SK-N-SH (cell line): ENCODE measurements at regions not wholly inside any gene's neighbourhood (a gene's known extent, or its start where the extent isn't known, plus 50 kb on each side); places are given as distances from the start of the nearest gene placed in this dataset.

Source experiments
- CTCF ChIA-PET: fragments of 300-600, 350-600 bp; formaldehyde crosslinking; extraction: SDS; loops from one replicate; lab custom pipeline; 2021; lab: Yijun Ruan, JAX
- POLR2A ChIA-PET: fragments of 350-600 bp; sonication (Branson Sonifier 250); formaldehyde crosslinking; extraction: SDS; loops from one replicate; lab custom pipeline; 2020; ENCODE audit warnings: antibody characterized with exemption, inconsistent platforms; lab: Yijun Ruan, JAX
- DNase-seq: peaks from one replicate; pipeline ENCODE4 v3.0.0; 2012
- H2AFZ ChIP-seq: fragments of 200-600 bp; sonication (generic); 2 replicates; pipeline ENCODE4 v1.8.1; 2016; ENCODE audit warnings: antibody characterized with exemption, mild to moderate bottlenecking, low read depth
- H3F3A ChIP-seq: fragments of 200-600 bp; sonication (generic); replicated peaks from 2 replicates; pipeline ENCODE3; 2016; ENCODE audit warnings: antibody characterized with exemption, mild to moderate bottlenecking; ENCODE audit not compliant: insufficient read depth
- H3K27ac ChIP-seq, 2 experiments: fragments of 200-500 bp in 1 of 2; fragments of 200-600 bp in 1 of 2; sonication (Bioruptor generic) in 1 of 2; sonication (generic), shearing (Covaris generic) in 1 of 2; 2 replicates each; pipeline versions ENCODE4 v1.5.1 to v1.6.1; 2014 to 2016; ENCODE audit warnings: low read depth in 2 of 2, inconsistent platforms in 1 of 2, low read length in 1 of 2, mild to moderate bottlenecking in 1 of 2, mixed read lengths in 1 of 2
- H3K27me3 ChIP-seq: fragments of 200-600 bp; sonication (generic), shearing (Covaris generic); 2 replicates; pipeline ENCODE4 v1.6.1; 2016; ENCODE audit warnings: mixed run types; ENCODE audit not compliant: insufficient read depth
- H3K36me3 ChIP-seq, 2 experiments: fragments of 200-500 bp in 1 of 2; fragments of 200-600 bp in 1 of 2; sonication (Bioruptor generic) in 1 of 2; sonication (generic) in 1 of 2; replicated peaks in 1 of 2; 2 replicates each; pipeline versions ENCODE3 to v1.5.1; 2014 to 2016; ENCODE audit warnings: low read length in 1 of 2, mild to moderate bottlenecking in 1 of 2; ENCODE audit not compliant: insufficient read depth in 2 of 2, control insufficient read depth in 1 of 2
- H3K4me1 ChIP-seq, 2 experiments: fragments of 200-500 bp in 1 of 2; fragments of 200-600 bp in 1 of 2; sonication (Bioruptor generic) in 1 of 2; sonication (generic), shearing (Covaris generic) in 1 of 2; 2 replicates each; pipeline versions ENCODE4 v1.5.1 to v1.6.1; 2014 to 2016; ENCODE audit warnings: low read depth in 1 of 2, low read length in 1 of 2, mixed run types in 1 of 2; ENCODE audit not compliant: insufficient read depth in 2 of 2, control insufficient read depth in 1 of 2
- H3K4me2 ChIP-seq: fragments of 200-600 bp; sonication (generic), shearing (Covaris generic); 2 replicates; pipeline ENCODE4 v1.6.1; 2017; ENCODE audit warnings: mixed run types
- H3K4me3 ChIP-seq, 2 experiments: fragments of 200-500 bp in 1 of 2; fragments of 200-600 bp in 1 of 2; sonication (Bioruptor generic) in 1 of 2; sonication (generic), shearing (Covaris generic) in 1 of 2; 2 replicates each; pipeline versions ENCODE4 v1.5.1 to v1.8.1; 2014 to 2016; ENCODE audit warnings: low read depth in 2 of 2, inconsistent platforms in 1 of 2, low read length in 1 of 2, mild to moderate bottlenecking in 1 of 2, mixed read lengths in 1 of 2, moderate library complexity in 1 of 2
- H3K79me2 ChIP-seq: fragments of 200-600 bp; sonication (generic); 2 replicates; pipeline ENCODE4 v1.8.1; 2017; ENCODE audit warnings: mild to moderate bottlenecking; ENCODE audit not compliant: insufficient read depth
- H3K9ac ChIP-seq: fragments of 200-600 bp; sonication (generic); 2 replicates; pipeline ENCODE4 v1.6.1; 2017; ENCODE audit warnings: mixed run types
- H3K9me2 ChIP-seq: fragments of 200-600 bp; sonication (generic); 2 replicates; pipeline ENCODE4 v1.6.1; 2017; ENCODE audit warnings: mixed run types
- H3K9me3 ChIP-seq: fragments of 200-600 bp; sonication (generic); 2 replicates; pipeline ENCODE4 v1.6.1; 2017; ENCODE audit warnings: mixed run types, mild to moderate bottlenecking, moderate library complexity
- H4K20me1 ChIP-seq: fragments of 200-600 bp; sonication (generic); 2 replicates; pipeline ENCODE4 v1.6.1; 2017; ENCODE audit warnings: mild to moderate bottlenecking, mixed run types; ENCODE audit not compliant: insufficient read depth
- EP300 ChIP-seq, 2 experiments: IDR thresholded peaks; 2 replicates each; pipeline versions ENCODE4 v1.4.0 to v1.6.1; 2012; ENCODE audit warnings: borderline replicate concordance in 1 of 2, low read depth in 1 of 2, low read length in 1 of 2
- FOSL2 ChIP-seq: IDR thresholded peaks from 2 replicates; pipeline ENCODE4 v1.4.0; 2012; ENCODE audit warnings: low read depth, mild to moderate bottlenecking, moderate library complexity, borderline replicate concordance
- FOXJ3 ChIP-seq: sonication (generic); formaldehyde crosslinking; IDR thresholded peaks from 2 replicates; pipeline ENCODE4 v1.5.1; 2020; ENCODE audit warnings: mild to moderate bottlenecking, missing genetic modification reagents
- JUND ChIP-seq: IDR thresholded peaks from 2 replicates; pipeline ENCODE4 v1.4.0; 2012
- MEF2A ChIP-seq: IDR thresholded peaks from 2 replicates; pipeline ENCODE4 v1.4.0; 2012; ENCODE audit warnings: low read depth, borderline replicate concordance
- MXI1 ChIP-seq: IDR thresholded peaks from 2 replicates; pipeline ENCODE4 v1.6.1; 2012; ENCODE audit warnings: mild to moderate bottlenecking, low read depth, low read length, improper control_type of control experiment
- NFIC ChIP-seq: IDR thresholded peaks from 2 replicates; pipeline ENCODE4 v1.4.0; 2012; ENCODE audit warnings: borderline replicate concordance
- NRF1 ChIP-seq: IDR thresholded peaks from 2 replicates; pipeline ENCODE4 v1.6.1; 2012; ENCODE audit warnings: low read depth, mild to moderate bottlenecking, low read length
- POLR2AphosphoS5 ChIP-seq: IDR thresholded peaks from 2 replicates; pipeline ENCODE4 v1.6.1; 2012; ENCODE audit warnings: low read depth, low read length
- TAF1 ChIP-seq: IDR thresholded peaks from 2 replicates; pipeline ENCODE4 v1.6.1; 2012; ENCODE audit warnings: low read depth, mild to moderate bottlenecking, low read length, moderate library complexity, borderline replicate concordance
- YY1 ChIP-seq: IDR thresholded peaks from 2 replicates; pipeline ENCODE4 v1.4.0; 2012; ENCODE audit warnings: low read depth, mild to moderate bottlenecking
- WGBS: methylation state at CpG from one replicate; pipeline ENCODE4 v1.1.6; 2017; ENCODE audit warnings: low lambda C conversion rate; 5-methylcytosine and 5-hydroxymethylcytosine counted together
- TF ChIP-seq, protein P1 (sequence below): IDR thresholded peaks from 2 replicates; pipeline ENCODE4; 2012
- TF ChIP-seq, protein P2 (sequence below): IDR thresholded peaks from 2 replicates; pipeline ENCODE4 v1.4.0; 2012; ENCODE audit warnings: low read depth, borderline replicate concordance
- TF ChIP-seq, protein P3 (sequence below): fragments of 150-350 bp; IDR thresholded peaks from 2 replicates; pipeline ENCODE4 v1.6.1; 2017; ENCODE audit warnings: antibody characterized with exemption, low read length, low read depth, borderline replicate concordance
- TF ChIP-seq, protein P4 (sequence below): fragments of 150-350 bp; IDR thresholded peaks from 2 replicates; pipeline ENCODE4 v1.6.1; 2016; ENCODE audit warnings: mild to moderate bottlenecking, low read depth, low read length
- TF ChIP-seq, protein P5 (sequence below): fragments of 200-600 bp; sonication (generic); IDR thresholded peaks from 2 replicates; pipeline ENCODE4 v1.6.1; 2017; ENCODE audit warnings: antibody characterized with exemption, mild to moderate bottlenecking, moderate library complexity

DNA sequence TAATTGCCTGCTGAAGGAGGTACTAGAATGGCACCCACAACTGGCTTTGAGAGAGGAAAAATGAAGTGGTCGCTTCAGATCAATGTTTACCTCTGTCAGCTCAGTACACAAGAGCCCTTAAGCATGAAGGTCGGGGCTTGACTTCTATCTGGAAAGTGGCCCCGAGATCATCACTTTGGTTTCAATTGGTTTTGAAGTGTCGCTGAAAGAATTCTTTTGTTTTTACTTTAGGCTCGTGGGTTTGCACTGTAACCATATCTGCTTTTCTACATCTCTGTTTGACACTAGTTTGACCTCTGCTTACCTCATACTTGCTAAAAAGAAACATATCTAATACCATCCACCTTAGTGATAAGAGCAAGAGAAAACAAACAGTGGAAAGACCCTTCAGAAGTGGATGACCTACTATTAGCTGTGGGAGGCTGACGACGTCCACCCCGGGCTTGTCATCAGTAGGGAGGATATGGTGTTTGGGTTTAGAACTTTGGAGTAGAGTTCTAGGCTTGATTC lies 361.8 kb downstream of the GATA3 start:
- no peak overlapping the region for H3K9ac ChIP-seq
- TF ChIP-seq NFIC (no peak), FOXJ3 (CRISPR knock-in tag) (no peak), TAF1 (no peak), POLR2AphosphoS5 (no peak), MXI1 (no peak), MEF2A (no peak), YY1 (no peak), JUND (no peak), EP300 (IDR thresholded peaks at IDR 0.05; ENCODE audit: borderline replicate concordance in 1 of 2, low read depth in 1 of 2, low read length in 1 of 2) (no peak), NRF1 (no peak), FOSL2 (no peak)
- TF ChIP-seq, protein P1, sequence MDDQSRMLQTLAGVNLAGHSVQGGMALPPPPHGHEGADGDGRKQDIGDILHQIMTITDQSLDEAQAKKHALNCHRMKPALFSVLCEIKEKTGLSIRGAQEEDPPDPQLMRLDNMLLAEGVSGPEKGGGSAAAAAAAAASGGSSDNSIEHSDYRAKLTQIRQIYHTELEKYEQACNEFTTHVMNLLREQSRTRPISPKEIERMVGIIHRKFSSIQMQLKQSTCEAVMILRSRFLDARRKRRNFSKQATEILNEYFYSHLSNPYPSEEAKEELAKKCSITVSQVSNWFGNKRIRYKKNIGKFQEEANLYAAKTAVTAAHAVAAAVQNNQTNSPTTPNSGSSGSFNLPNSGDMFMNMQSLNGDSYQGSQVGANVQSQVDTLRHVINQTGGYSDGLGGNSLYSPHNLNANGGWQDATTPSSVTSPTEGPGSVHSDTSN = no peak
- TF ChIP-seq, protein P2, sequence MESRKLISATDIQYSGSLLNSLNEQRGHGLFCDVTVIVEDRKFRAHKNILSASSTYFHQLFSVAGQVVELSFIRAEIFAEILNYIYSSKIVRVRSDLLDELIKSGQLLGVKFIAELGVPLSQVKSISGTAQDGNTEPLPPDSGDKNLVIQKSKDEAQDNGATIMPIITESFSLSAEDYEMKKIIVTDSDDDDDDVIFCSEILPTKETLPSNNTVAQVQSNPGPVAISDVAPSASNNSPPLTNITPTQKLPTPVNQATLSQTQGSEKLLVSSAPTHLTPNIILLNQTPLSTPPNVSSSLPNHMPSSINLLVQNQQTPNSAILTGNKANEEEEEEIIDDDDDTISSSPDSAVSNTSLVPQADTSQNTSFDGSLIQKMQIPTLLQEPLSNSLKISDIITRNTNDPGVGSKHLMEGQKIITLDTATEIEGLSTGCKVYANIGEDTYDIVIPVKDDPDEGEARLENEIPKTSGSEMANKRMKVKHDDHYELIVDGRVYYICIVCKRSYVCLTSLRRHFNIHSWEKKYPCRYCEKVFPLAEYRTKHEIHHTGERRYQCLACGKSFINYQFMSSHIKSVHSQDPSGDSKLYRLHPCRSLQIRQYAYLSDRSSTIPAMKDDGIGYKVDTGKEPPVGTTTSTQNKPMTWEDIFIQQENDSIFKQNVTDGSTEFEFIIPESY = no peak
- TF ChIP-seq, protein P3, sequence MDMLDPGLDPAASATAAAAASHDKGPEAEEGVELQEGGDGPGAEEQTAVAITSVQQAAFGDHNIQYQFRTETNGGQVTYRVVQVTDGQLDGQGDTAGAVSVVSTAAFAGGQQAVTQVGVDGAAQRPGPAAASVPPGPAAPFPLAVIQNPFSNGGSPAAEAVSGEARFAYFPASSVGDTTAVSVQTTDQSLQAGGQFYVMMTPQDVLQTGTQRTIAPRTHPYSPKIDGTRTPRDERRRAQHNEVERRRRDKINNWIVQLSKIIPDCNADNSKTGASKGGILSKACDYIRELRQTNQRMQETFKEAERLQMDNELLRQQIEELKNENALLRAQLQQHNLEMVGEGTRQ = no peak
- TF ChIP-seq, protein P4, sequence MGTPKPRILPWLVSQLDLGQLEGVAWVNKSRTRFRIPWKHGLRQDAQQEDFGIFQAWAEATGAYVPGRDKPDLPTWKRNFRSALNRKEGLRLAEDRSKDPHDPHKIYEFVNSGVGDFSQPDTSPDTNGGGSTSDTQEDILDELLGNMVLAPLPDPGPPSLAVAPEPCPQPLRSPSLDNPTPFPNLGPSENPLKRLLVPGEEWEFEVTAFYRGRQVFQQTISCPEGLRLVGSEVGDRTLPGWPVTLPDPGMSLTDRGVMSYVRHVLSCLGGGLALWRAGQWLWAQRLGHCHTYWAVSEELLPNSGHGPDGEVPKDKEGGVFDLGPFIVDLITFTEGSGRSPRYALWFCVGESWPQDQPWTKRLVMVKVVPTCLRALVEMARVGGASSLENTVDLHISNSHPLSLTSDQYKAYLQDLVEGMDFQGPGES = no peak
- TF ChIP-seq, protein P5, sequence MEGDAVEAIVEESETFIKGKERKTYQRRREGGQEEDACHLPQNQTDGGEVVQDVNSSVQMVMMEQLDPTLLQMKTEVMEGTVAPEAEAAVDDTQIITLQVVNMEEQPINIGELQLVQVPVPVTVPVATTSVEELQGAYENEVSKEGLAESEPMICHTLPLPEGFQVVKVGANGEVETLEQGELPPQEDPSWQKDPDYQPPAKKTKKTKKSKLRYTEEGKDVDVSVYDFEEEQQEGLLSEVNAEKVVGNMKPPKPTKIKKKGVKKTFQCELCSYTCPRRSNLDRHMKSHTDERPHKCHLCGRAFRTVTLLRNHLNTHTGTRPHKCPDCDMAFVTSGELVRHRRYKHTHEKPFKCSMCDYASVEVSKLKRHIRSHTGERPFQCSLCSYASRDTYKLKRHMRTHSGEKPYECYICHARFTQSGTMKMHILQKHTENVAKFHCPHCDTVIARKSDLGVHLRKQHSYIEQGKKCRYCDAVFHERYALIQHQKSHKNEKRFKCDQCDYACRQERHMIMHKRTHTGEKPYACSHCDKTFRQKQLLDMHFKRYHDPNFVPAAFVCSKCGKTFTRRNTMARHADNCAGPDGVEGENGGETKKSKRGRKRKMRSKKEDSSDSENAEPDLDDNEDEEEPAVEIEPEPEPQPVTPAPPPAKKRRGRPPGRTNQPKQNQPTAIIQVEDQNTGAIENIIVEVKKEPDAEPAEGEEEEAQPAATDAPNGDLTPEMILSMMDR = no peak
- H3K79me2 ChIP-seq = no peaks in the 10 kb centered on the region
- no peak overlapping the region for H3K4me3 ChIP-seq
- no peaks in the 10 kb centered on the region for H4K20me1 ChIP-seq
- 44% methylated on average over 8 of the region's 8 CpGs for WGBS
- CTCF ChIA-PET = interaction anchor here (0.9 to 1.0 kb wide), 2 partner anchors 12 to 29 kb away, joined by 3 to 4 read pairs; no protein-coding TSS in a partner anchor
- no peaks in the 10 kb centered on the region for H3K9me2 ChIP-seq
- H3K4me1 ChIP-seq = no peaks in the 10 kb centered on the region
- H3K9me3 ChIP-seq = no peaks in the 10 kb centered on the region
- POLR2A ChIA-PET = no interaction called here
- no peak overlapping the region for H3K27ac ChIP-seq
- H3K36me3 ChIP-seq = no peaks in the 10 kb centered on the region
- no peak for DNase-seq
- H3K4me2 ChIP-seq = no peak overlapping the region
- no peaks in the 10 kb centered on the region for H3F3A ChIP-seq
- no peak overlapping the region for H2AFZ ChIP-seq
- H3K27me3 ChIP-seq = no peaks in the 10 kb centered on the region
